GM18520 (cell line): ENCODE measurements at regions not wholly inside any gene's neighbourhood (a gene's known extent, or its start where the extent isn't known, plus 50 kb on each side); places are given as distances from the start of the nearest gene placed in this dataset.

Experiments
- ATAC-seq: cut with Tn5 transposase; IDR thresholded peaks from one replicate; pipeline ENCODE4 v1.9.1; 2021; ENCODE audit not compliant: unreplicated experiment

- no peak for ATAC-seq
These were observed 146.5 kb downstream of the SYK start for GRCh38 chr9:90948156-90948555.

GRCh38 chr9:90950600-90950999, 149.0 kb downstream of the SYK start:
- no peak for ATAC-seq

GRCh38 chr9:90953200-90953599, 151.6 kb downstream of the SYK start:
- ATAC-seq = no peak

GRCh38 chr9:90953805-90954204, 152.2 kb downstream of the SYK start:
- ATAC-seq = no peak

GRCh38 chr9:90956026-90956810, 154.6 kb downstream of the SYK start:
- ATAC-seq = no peak

- no peak for ATAC-seq
These were observed 156.7 kb downstream of the SYK start for GRCh38 chr9:90958328-90958727.

- ATAC-seq = no peak
These were observed 159.3 kb downstream of the SYK start for GRCh38 chr9:90960941-90961340.

GRCh38 chr9:90961375-90961774, 159.8 kb downstream of the SYK start:
- no peak for ATAC-seq

GRCh38 chr9:90964101-90965020, 162.7 kb downstream of the SYK start:
- ATAC-seq = no peak

- no peak for ATAC-seq
These were observed 163.8 kb downstream of the SYK start for GRCh38 chr9:90965226-90966030.

- ATAC-seq = no peak
These were observed 164.3 kb downstream of the SYK start for GRCh38 chr9:90966031-90966290.

GRCh38 chr9:90966480-90967144, 165.0 kb downstream of the SYK start:
- ATAC-seq = no peak

GRCh38 chr9:90967145-90967538, 165.5 kb downstream of the SYK start:
- no peak for ATAC-seq

- ATAC-seq = no peak
These were observed 167.5 kb downstream of the SYK start for GRCh38 chr9:90969021-90969675.

GRCh38 chr9:90970608-90971007, 169.0 kb downstream of the SYK start:
- ATAC-seq = no peak

GRCh38 chr9:90972057-90972456, 170.4 kb downstream of the SYK start:
- no peak for ATAC-seq

GRCh38 chr9:90974016-90974415, 172.4 kb downstream of the SYK start:
- ATAC-seq = no peak

GRCh38 chr9:90974643-90975245, 173.1 kb downstream of the SYK start:
- ATAC-seq = no peak

- no peak for ATAC-seq
These were observed 174.3 kb downstream of the SYK start for GRCh38 chr9:90975781-90976538.
